MCF 10A (cell line): ENCODE measurements at regions not wholly inside any gene's neighbourhood (a gene's known extent, or its start where the extent isn't known, plus 50 kb on each side); places are given as distances from the start of the nearest gene placed in this dataset.

ENCODE experiments used
- BruUV-seq: library from RNA; stranded (reverse); fragments of 400-500 nt; replicated peaks from 2 replicates; lab custom pipeline; 2021; lab: Mats Ljungman, UMichigan
- CTCF ChIA-PET: fragments of 300-600 bp; sonication (Branson Sonifier 250); formaldehyde crosslinking; extraction: SDS; loops from one replicate; lab custom pipeline; 2021; ENCODE audit warnings: antibody characterized with exemption, inconsistent platforms; lab: Yijun Ruan, JAX
- POLR2A ChIA-PET: fragments of 300-600, 350-650 bp; sonication (Branson Sonifier 250); formaldehyde crosslinking; extraction: SDS; loops from one replicate; lab custom pipeline; 2020; ENCODE audit warnings: antibody characterized with exemption, inconsistent platforms; lab: Yijun Ruan, JAX
- DNase-seq: peaks from one replicate; pipeline ENCODE4 v3.0.0-alpha.2; 2018; ENCODE audit not compliant: unreplicated experiment
- H3K27ac Mint-ChIP-seq: one replicate; pipeline ENCODE4 v1.8.0; 2022; ENCODE audit warnings: mild to moderate bottlenecking, low read depth, mixed read lengths; ENCODE audit not compliant: unreplicated experiment
- H3K27me3 Mint-ChIP-seq: one replicate; pipeline ENCODE4 v1.8.0; 2022; ENCODE audit warnings: mixed read lengths; ENCODE audit not compliant: insufficient read depth, unreplicated experiment
- H3K36me3 Mint-ChIP-seq: one replicate; pipeline ENCODE4 v1.8.0; 2022; ENCODE audit warnings: mild to moderate bottlenecking, moderate library complexity, mixed read lengths; ENCODE audit not compliant: insufficient read depth, unreplicated experiment
- H3K4me1 Mint-ChIP-seq: one replicate; pipeline ENCODE4 v1.8.0; 2022; ENCODE audit warnings: mixed read lengths; ENCODE audit not compliant: insufficient read depth, unreplicated experiment
- H3K4me3 Mint-ChIP-seq: one replicate; pipeline ENCODE4 v1.8.0; 2022; ENCODE audit warnings: mild to moderate bottlenecking, moderate library complexity, mixed read lengths; ENCODE audit not compliant: unreplicated experiment
- H3K9me3 Mint-ChIP-seq: one replicate; pipeline ENCODE4 v1.8.0; 2022; ENCODE audit warnings: mixed read lengths; ENCODE audit not compliant: unreplicated experiment
- intact Hi-C: fragments of 100-400 bp; cut with micrococcal nuclease; formaldehyde crosslinking; loops from 2 replicates; pipeline ENCODE4 v1.14.1; 2022
- TF ChIP-seq, protein P1 (sequence below): fragments of 200-600 bp; IDR thresholded peaks from one replicate; pipeline ENCODE4 v1.8.0; 2022; ENCODE audit warnings: antibody characterized with exemption, mild to moderate bottlenecking; ENCODE audit not compliant: unreplicated experiment

DNA sequence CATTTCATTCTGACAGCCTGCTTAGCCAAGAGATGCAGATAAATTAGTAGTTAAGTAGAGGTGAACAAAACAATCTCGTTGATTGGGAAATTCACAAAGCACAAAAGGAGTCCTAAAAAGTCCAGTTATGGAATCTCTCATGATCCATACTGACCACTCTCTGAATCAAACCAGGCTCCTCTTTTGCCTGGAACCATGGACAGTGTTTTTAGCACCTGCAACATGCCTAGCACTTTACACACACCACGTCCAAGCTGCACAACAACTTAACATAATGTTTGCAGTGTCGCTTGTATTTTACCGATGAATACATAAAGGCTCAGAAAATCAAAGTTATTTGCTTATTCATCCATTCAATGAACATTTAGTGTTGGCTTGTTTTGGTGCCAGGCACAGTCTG is 101.8 kb upstream of the ST8SIA2 start:
- no TSS peak for BruUV-seq
- H3K27me3 Mint-ChIP-seq: peaks cover 53% of the 10 kb centered on the region
- intact Hi-C loops: no loop called here
- no peaks in the 10 kb centered on the region for H3K9me3 Mint-ChIP-seq
- peaks cover 6% of the 10 kb centered on the region for H3K4me1 Mint-ChIP-seq
- ChIA-PET POLR2A (interaction anchor here (1.7 kb wide), 1 partner anchor 11 kb away, joined by 4 read pairs; no protein-coding TSS in a partner anchor), CTCF (interaction anchor here (0.8 kb wide), 1 partner anchor 15 kb away, joined by 3 read pairs; no protein-coding TSS in a partner anchor)
- H3K36me3 Mint-ChIP-seq: no peaks in the 10 kb centered on the region
- no peak overlapping the region for H3K27ac Mint-ChIP-seq
- TF ChIP-seq, protein P1, sequence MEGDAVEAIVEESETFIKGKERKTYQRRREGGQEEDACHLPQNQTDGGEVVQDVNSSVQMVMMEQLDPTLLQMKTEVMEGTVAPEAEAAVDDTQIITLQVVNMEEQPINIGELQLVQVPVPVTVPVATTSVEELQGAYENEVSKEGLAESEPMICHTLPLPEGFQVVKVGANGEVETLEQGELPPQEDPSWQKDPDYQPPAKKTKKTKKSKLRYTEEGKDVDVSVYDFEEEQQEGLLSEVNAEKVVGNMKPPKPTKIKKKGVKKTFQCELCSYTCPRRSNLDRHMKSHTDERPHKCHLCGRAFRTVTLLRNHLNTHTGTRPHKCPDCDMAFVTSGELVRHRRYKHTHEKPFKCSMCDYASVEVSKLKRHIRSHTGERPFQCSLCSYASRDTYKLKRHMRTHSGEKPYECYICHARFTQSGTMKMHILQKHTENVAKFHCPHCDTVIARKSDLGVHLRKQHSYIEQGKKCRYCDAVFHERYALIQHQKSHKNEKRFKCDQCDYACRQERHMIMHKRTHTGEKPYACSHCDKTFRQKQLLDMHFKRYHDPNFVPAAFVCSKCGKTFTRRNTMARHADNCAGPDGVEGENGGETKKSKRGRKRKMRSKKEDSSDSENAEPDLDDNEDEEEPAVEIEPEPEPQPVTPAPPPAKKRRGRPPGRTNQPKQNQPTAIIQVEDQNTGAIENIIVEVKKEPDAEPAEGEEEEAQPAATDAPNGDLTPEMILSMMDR: no peak
- H3K4me3 Mint-ChIP-seq: no peak overlapping the region
- DNase-seq: no peak

DNA sequence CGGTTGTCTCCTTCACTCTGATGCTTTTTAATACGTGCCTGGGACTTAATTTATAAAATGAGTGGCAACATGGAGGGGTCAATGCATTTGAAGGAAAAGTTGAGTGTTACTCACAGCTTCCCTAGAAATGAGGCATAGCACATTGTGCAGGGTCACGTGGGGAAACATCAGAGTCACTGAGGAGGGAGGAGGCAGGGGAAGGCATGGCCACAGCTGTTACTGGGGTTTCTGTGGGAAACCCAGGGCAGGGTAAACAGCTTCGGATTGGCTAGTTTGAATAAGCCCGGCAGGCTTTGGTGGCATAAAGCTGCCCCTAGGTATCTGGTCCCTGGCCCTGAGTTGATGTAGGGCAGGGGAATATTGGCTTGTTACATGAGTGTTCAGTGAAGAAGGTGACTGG is 98.9 kb upstream of the ST8SIA2 start:
- DNase-seq: no peak
- Mint-ChIP-seq H3K9me3 (no peaks in the 10 kb centered on the region), H3K4me3 (no peak overlapping the region), H3K36me3 (no peaks in the 10 kb centered on the region), H3K4me1 (no peaks in the 10 kb centered on the region), H3K27me3 (peaks cover 53% of the 10 kb centered on the region), H3K27ac (no peak overlapping the region)
- TF ChIP-seq, protein P1: no peak
- POLR2A ChIA-PET: no interaction called here
- CTCF ChIA-PET: interaction anchor here (0.6 kb wide), 1 partner anchor 1473 kb away, joined by 3 read pairs; no protein-coding TSS in a partner anchor
- intact Hi-C loops: no loop called here
- BruUV-seq: no TSS peak

DNA sequence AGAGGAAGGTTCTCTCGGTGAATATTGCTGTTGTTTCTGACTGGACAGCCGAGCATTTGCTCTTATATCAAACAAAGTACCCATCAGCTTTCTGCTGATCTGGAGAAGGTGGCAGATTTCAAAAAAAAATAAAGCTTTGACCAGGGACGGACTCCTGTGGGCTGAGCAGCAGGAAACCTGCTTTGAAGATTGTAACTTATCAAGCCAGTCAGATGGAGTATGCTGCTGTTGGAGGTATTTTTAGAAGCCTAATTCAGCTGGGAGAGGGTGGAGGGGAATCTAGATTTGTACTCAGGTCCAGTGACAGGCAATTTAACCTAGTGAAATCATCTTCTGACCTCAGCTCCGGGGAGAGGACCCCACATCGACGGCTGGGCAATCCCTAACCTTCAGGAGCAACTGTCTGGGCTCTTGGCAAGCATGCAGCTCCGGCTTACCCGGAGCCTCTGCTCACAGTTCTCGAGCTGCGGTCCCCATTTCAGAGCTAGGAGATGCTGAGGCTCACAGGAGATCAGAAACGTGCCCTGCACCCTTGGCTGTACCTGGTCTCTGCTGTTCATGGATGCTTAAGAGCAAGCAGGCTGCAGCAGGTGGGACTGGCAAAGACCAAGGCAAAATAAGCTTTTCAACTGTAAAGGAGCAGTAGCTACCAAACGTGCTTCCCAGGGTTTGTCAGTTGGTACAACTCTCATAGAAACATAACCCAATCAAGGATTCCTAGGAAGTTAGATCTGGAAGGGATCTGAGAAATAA is 89.3 kb upstream of the ST8SIA2 start:
- Mint-ChIP-seq H3K36me3 (no peaks in the 10 kb centered on the region), H3K9me3 (peaks cover 8% of the 10 kb centered on the region), H3K4me1 (no peaks in the 10 kb centered on the region), H3K27me3 (peaks cover 37% of the 10 kb centered on the region), H3K27ac (no peak overlapping the region), H3K4me3 (no peak overlapping the region)
- no TSS peak for BruUV-seq
- DNase-seq: no peak
- ChIA-PET CTCF (interaction anchor here (1.1 to 1.2 kb wide), 2 partner anchors 12 to 25 kb away, joined by 3 read pairs; no protein-coding TSS in a partner anchor), POLR2A (interaction anchor here (0.6 kb wide), 1 partner anchor 94 kb away, joined by 3 read pairs; no protein-coding TSS in a partner anchor)
- intact Hi-C loops: no loop called here
- TF ChIP-seq, protein P1: no peak

DNA sequence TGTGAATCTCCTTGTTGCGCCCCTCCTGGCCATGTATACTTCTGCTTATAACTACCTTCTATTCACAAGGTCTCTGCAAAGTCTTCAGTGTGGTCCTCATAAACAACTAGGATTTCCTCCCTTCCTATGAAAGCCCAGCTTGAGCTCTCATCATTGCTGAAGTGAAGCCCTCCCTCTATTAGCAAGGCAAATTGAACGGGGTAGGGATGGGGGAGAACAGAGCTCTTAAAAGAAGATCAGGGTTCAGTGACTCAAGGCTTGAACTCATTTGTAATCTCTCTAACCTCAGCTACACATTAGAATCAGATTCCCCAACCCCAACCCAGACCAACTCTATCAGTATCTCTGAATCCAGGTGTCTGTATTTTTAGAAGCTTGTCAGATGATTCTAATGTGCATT is 88.3 kb upstream of the ST8SIA2 start:
- POLR2A ChIA-PET: no interaction called here
- H3K27me3 Mint-ChIP-seq: peaks cover 37% of the 10 kb centered on the region
- CTCF ChIA-PET: interaction anchor here (0.6 to 1.2 kb wide), 2 partner anchors 26 to 171 kb away, joined by 3 read pairs; no protein-coding TSS in a partner anchor

More for the DNA sequence above, 88.3 kb upstream of the ST8SIA2 start:
- H3K4me1 Mint-ChIP-seq: no peaks in the 10 kb centered on the region
- TF ChIP-seq, protein P1: no peak
- no peak overlapping the region for H3K27ac Mint-ChIP-seq
- H3K36me3 Mint-ChIP-seq: no peaks in the 10 kb centered on the region
- intact Hi-C loops: no loop called here
- no peak for DNase-seq
- BruUV-seq: no TSS peak
- H3K9me3 Mint-ChIP-seq: peaks cover 8% of the 10 kb centered on the region
- H3K4me3 Mint-ChIP-seq: no peak overlapping the region
